HG02763 (cell line): ENCODE measurements at regions not wholly inside any gene's neighbourhood (a gene's known extent, or its start where the extent isn't known, plus 50 kb on each side); places are given as distances from the start of the nearest gene placed in this dataset.
"Not testable (repeated sequence)": the region's sequence is repeated elsewhere in the genome, so short reads cannot be mapped to it uniquely, and the experiment has no call there.

Experiments
- ATAC-seq: cut with Tn5 transposase; IDR thresholded peaks from one replicate; pipeline ENCODE4 v1.9.1; 2021; ENCODE audit warnings: mild to moderate bottlenecking, moderate library complexity; ENCODE audit not compliant: unreplicated experiment

- no peak for ATAC-seq
Measured at GRCh38 chr3:181549266-181549665, 162.5 kb upstream of the SOX2 start.

GRCh38 chr3:181541414-181541813 lies 170.3 kb upstream of the SOX2 start:
- ATAC-seq, result no peak

- no peak for ATAC-seq
Measured at GRCh38 chr3:181534781-181535221, 176.9 kb upstream of the SOX2 start.

GRCh38 chr3:181533811-181534210 lies 177.9 kb upstream of the SOX2 start:
- ATAC-seq, result no peak

GRCh38 chr3:181530584-181530983 lies 181.1 kb upstream of the SOX2 start:
- ATAC-seq, result no peak

- no peak for ATAC-seq
Measured at GRCh38 chr3:181521831-181522230, 189.9 kb upstream of the SOX2 start.

GRCh38 chr3:181518222-181518621 lies 193.5 kb upstream of the SOX2 start:
- ATAC-seq, result no peak

GRCh38 chr3:181512787-181513186 lies 198.9 kb upstream of the SOX2 start:
- ATAC-seq, result no peak

- ATAC-seq, result no peak
Measured at GRCh38 chr3:181510500-181510899, 201.2 kb upstream of the SOX2 start.

- ATAC-seq, result no peak
Measured at GRCh38 chr3:181497358-181497757, 214.4 kb upstream of the SOX2 start.

GRCh38 chr3:181493423-181493822 lies 218.3 kb upstream of the SOX2 start:
- no peak for ATAC-seq

- no peak for ATAC-seq
Measured at GRCh38 chr3:181488536-181488935, 223.2 kb upstream of the SOX2 start.

- ATAC-seq, result no peak
Measured at GRCh38 chr3:181487236-181487978, 224.3 kb upstream of the SOX2 start.

GRCh38 chr3:181486141-181486885 lies 225.4 kb upstream of the SOX2 start:
- ATAC-seq, result no peak

- no peak for ATAC-seq
Measured at GRCh38 chr3:181484026-181484425, 227.7 kb upstream of the SOX2 start.

GRCh38 chr3:181475146-181475545 lies 236.6 kb upstream of the SOX2 start:
- not testable (repeated sequence) for ATAC-seq

- no peak for ATAC-seq
Measured at GRCh38 chr3:181470349-181470748, 241.4 kb upstream of the SOX2 start.

- no peak for ATAC-seq
Measured at GRCh38 chr3:181464033-181464694, 247.6 kb upstream of the SOX2 start.

- ATAC-seq, result no peak
Measured at GRCh38 chr3:181461381-181461780, 250.3 kb upstream of the SOX2 start.

GRCh38 chr3:181459516-181459915 lies 252.2 kb upstream of the SOX2 start:
- ATAC-seq, result no peak

- no peak for ATAC-seq
Measured at GRCh38 chr3:181458857-181459256, 252.9 kb upstream of the SOX2 start.

GRCh38 chr3:181457756-181458155 lies 254.0 kb upstream of the SOX2 start:
- no peak for ATAC-seq
